SK-N-SH treated with all-trans-retinoic acid at 6 μM for 48 hours (cell line): ENCODE measurements at regions not wholly inside any gene's neighbourhood (a gene's known extent, or its start where the extent isn't known, plus 50 kb on each side); places are given as distances from the start of the nearest gene placed in this dataset.

Experiments used
- ATAC-seq: fragments of 200-7000 bp; cut with Tn5 transposase; 3 replicates; pipeline ENCODE4 v1.9.1; 2020; ENCODE audit warnings: mild to moderate bottlenecking, moderate library complexity
- BACH2 ChIP-seq: fragments of 250-450 bp; sonication (Bioruptor Pico); IDR thresholded peaks from 2 replicates; pipeline ENCODE4 v1.9.0; 2021; ENCODE audit warnings: mild to moderate bottlenecking, borderline replicate concordance
- CREB5 ChIP-seq: fragments of 250-450 bp; sonication (Bioruptor Pico); IDR thresholded peaks from 2 replicates; pipeline ENCODE4 v1.5.1; 2020; ENCODE audit warnings: low read depth, mild to moderate bottlenecking, moderate library complexity
- CSDC2 ChIP-seq: fragments of 250-450 bp; sonication (Bioruptor Pico); IDR thresholded peaks from 2 replicates; pipeline ENCODE4 v1.5.0; 2020; ENCODE audit warnings: mild to moderate bottlenecking, moderate library complexity
- CSRNP3 ChIP-seq: fragments of 250-450 bp; sonication (Bioruptor Pico); IDR thresholded peaks from 2 replicates; pipeline ENCODE4 v1.5.1; 2021; ENCODE audit warnings: mild to moderate bottlenecking, moderate library complexity
- ISL1 ChIP-seq: fragments of 250-450 bp; sonication (Bioruptor Pico); IDR thresholded peaks from 2 replicates; pipeline ENCODE4 v2.1.2; 2022; ENCODE audit warnings: mild to moderate bottlenecking, moderate library complexity
- OSR1 ChIP-seq: fragments of 250-450 bp; sonication (Bioruptor Pico); IDR thresholded peaks from 2 replicates; pipeline ENCODE4 v1.8.0; 2022; ENCODE audit warnings: moderate library complexity, mild to moderate bottlenecking, inconsistent platforms
- PATZ1 ChIP-seq: fragments of 250-450 bp; sonication (Bioruptor Pico); IDR thresholded peaks from 2 replicates; pipeline ENCODE4 v1.8.0; 2020; ENCODE audit warnings: mild to moderate bottlenecking, moderate library complexity, borderline replicate concordance
- PPARA ChIP-seq: fragments of 250-450 bp; sonication (Bioruptor Pico); IDR thresholded peaks from 2 replicates; pipeline ENCODE4 v1.5.0; 2020; ENCODE audit warnings: mild to moderate bottlenecking, borderline replicate concordance
- RARB ChIP-seq: fragments of 250-450 bp; sonication (Bioruptor Pico); IDR thresholded peaks from 2 replicates; pipeline ENCODE4 v1.8.0; 2021; ENCODE audit warnings: mild to moderate bottlenecking, moderate library complexity
- SNAI2 ChIP-seq: fragments of 250-450 bp; sonication (Bioruptor Pico); IDR thresholded peaks from 2 replicates; pipeline ENCODE4 v1.5.0; 2020; ENCODE audit warnings: mild to moderate bottlenecking, moderate library complexity
- TCF4 ChIP-seq: fragments of 250-450 bp; sonication (Bioruptor Pico); IDR thresholded peaks from 2 replicates; pipeline ENCODE4 v1.8.0; 2021; ENCODE audit warnings: mild to moderate bottlenecking, moderate library complexity, borderline replicate concordance
- TSHZ2 ChIP-seq: fragments of 250-450 bp; sonication (Bioruptor Pico); IDR thresholded peaks from 2 replicates; pipeline ENCODE4 v1.5.0; 2020; ENCODE audit warnings: mild to moderate bottlenecking, moderate library complexity
- ZC3H10 ChIP-seq: fragments of 250-450 bp; sonication (Bioruptor Pico); IDR thresholded peaks from 2 replicates; pipeline ENCODE4 v1.5.1; 2021; ENCODE audit warnings: mild to moderate bottlenecking, moderate library complexity
- ZFP3 ChIP-seq: fragments of 250-450 bp; sonication (Bioruptor Pico); IDR thresholded peaks from 2 replicates; pipeline ENCODE4 v1.5.0; 2020; ENCODE audit warnings: mild to moderate bottlenecking, moderate library complexity
- ZNF565 ChIP-seq: fragments of 450-650 bp; formaldehyde crosslinking; conservative IDR thresholded peaks from 2 replicates; pipeline ENCODE4 v1.5.0; 2020; ENCODE audit warnings: low read depth, mild to moderate bottlenecking, moderate library complexity
- ZNF70 ChIP-seq: fragments of 450-650 bp; formaldehyde crosslinking; IDR thresholded peaks from 2 replicates; pipeline ENCODE4 v1.5.0; 2020; ENCODE audit warnings: mild to moderate bottlenecking, moderate library complexity
- ZNF8 ChIP-seq: fragments of 450-650 bp; formaldehyde crosslinking; IDR thresholded peaks from 2 replicates; pipeline ENCODE4 v1.5.0; 2020; ENCODE audit warnings: mild to moderate bottlenecking, moderate library complexity

- no peak for ATAC-seq
- TF ChIP-seq TCF4 (CRISPR knock-in tag), result no peak
- no peak for TF ChIP-seq PATZ1 (CRISPR knock-in tag)
- no peak for TF ChIP-seq SNAI2 (CRISPR knock-in tag)
- TF ChIP-seq CSRNP3 (CRISPR knock-in tag), result no peak
Observed at GRCh38 chr10:108708363-108708762, 1214.9 kb downstream of the XPNPEP1 start.

- TF ChIP-seq RARB (CRISPR knock-in tag) (no peak), PATZ1 (CRISPR knock-in tag) (no peak), ZNF70 (CRISPR knock-in tag) (no peak), SNAI2 (CRISPR knock-in tag) (no peak), BACH2 (CRISPR knock-in tag) (no peak), OSR1 (CRISPR knock-in tag) (no peak), ZNF8 (no peak), CSRNP3 (CRISPR knock-in tag) (no peak), ISL1 (CRISPR knock-in tag) (no peak), CSDC2 (CRISPR knock-in tag) (no peak)
- ATAC-seq, result no peak
Observed at GRCh38 chr10:108696792-108697477, 1226.4 kb downstream of the XPNPEP1 start.

- no peak for ATAC-seq
- TF ChIP-seq CSRNP3 (CRISPR knock-in tag) (no peak), TSHZ2 (CRISPR knock-in tag) (no peak), OSR1 (CRISPR knock-in tag) (no peak), ZNF565 (no peak), ZFP3 (no peak), CSDC2 (CRISPR knock-in tag) (no peak), ZNF70 (CRISPR knock-in tag) (no peak), SNAI2 (CRISPR knock-in tag) (no peak), CREB5 (CRISPR knock-in tag) (no peak), RARB (CRISPR knock-in tag) (no peak), PPARA (CRISPR knock-in tag) (no peak), ZC3H10 (CRISPR knock-in tag) (no peak)
Observed at GRCh38 chr10:108691126-108691525, 1232.2 kb downstream of the XPNPEP1 start.
